Neural crest cell (in vitro differentiated cells): ENCODE measurements at regions not wholly inside any gene's neighbourhood (a gene's known extent, or its start where the extent isn't known, plus 50 kb on each side); places are given as distances from the start of the nearest gene placed in this dataset.

Experiments
- DNase-seq: peaks from one replicate; pipeline ENCODE4 v3.0.0; 2021; ENCODE audit warnings: low read depth, mixed read lengths, low spot score
- H3K27ac Mint-ChIP-seq: one replicate; pipeline ENCODE4 v1.8.0; 2021; ENCODE audit warnings: mild to moderate bottlenecking, mixed read lengths; ENCODE audit not compliant: unreplicated experiment
- H3K27me3 Mint-ChIP-seq: 2 replicates; pipeline ENCODE4 v1.8.0; 2021; ENCODE audit warnings: low read depth, mild to moderate bottlenecking, mixed read lengths
- H3K36me3 Mint-ChIP-seq: 2 replicates; pipeline ENCODE4 v1.8.0; 2021; ENCODE audit warnings: low read depth, mild to moderate bottlenecking, mixed read lengths
- H3K4me1 Mint-ChIP-seq: 2 replicates; pipeline ENCODE4 v1.8.0; 2021; ENCODE audit warnings: mixed read lengths
- H3K4me3 Mint-ChIP-seq: one replicate; pipeline ENCODE4 v1.8.0; 2021; ENCODE audit warnings: mild to moderate bottlenecking, mixed read lengths
- H3K9me3 Mint-ChIP-seq: 2 replicates; pipeline ENCODE4 v1.8.0; 2021; ENCODE audit warnings: mixed read lengths
- TF ChIP-seq, protein P1 (sequence below): fragments of 200-600 bp; sonication (generic); conservative IDR thresholded peaks from 2 replicates; pipeline ENCODE4 v1.5.0; 2021; ENCODE audit warnings: antibody characterized with exemption, mild to moderate bottlenecking

DNA sequence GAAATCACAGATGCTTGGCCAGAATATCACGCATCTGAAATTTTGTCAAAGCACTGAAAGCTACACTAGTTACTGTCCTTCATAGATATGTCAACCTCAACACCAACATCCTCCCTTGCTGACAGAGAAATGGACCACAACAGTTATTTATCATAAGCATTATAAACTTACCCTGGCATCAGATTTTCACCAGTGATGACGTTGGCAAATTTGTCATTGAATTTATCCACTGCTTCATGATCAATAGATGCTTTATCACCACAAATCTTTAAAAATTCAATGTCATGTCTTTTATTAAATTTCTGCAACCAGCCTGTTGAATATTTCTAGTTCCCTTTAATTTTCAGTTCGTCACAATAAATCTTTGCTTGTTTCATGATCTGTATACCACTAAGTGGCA lies 205.7 kb downstream of the GJA1 start:
- TF ChIP-seq, protein P1, sequence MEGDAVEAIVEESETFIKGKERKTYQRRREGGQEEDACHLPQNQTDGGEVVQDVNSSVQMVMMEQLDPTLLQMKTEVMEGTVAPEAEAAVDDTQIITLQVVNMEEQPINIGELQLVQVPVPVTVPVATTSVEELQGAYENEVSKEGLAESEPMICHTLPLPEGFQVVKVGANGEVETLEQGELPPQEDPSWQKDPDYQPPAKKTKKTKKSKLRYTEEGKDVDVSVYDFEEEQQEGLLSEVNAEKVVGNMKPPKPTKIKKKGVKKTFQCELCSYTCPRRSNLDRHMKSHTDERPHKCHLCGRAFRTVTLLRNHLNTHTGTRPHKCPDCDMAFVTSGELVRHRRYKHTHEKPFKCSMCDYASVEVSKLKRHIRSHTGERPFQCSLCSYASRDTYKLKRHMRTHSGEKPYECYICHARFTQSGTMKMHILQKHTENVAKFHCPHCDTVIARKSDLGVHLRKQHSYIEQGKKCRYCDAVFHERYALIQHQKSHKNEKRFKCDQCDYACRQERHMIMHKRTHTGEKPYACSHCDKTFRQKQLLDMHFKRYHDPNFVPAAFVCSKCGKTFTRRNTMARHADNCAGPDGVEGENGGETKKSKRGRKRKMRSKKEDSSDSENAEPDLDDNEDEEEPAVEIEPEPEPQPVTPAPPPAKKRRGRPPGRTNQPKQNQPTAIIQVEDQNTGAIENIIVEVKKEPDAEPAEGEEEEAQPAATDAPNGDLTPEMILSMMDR: no peak
- no peak overlapping the region for H3K4me3 Mint-ChIP-seq
- peaks cover 6% of the 10 kb centered on the region for H3K9me3 Mint-ChIP-seq
- peaks cover 3% of the 10 kb centered on the region for H3K36me3 Mint-ChIP-seq
- DNase-seq: no peak
- H3K4me1 Mint-ChIP-seq: no peaks in the 10 kb centered on the region
- H3K27ac Mint-ChIP-seq: no peak overlapping the region
- H3K27me3 Mint-ChIP-seq: no peaks in the 10 kb centered on the region

DNA sequence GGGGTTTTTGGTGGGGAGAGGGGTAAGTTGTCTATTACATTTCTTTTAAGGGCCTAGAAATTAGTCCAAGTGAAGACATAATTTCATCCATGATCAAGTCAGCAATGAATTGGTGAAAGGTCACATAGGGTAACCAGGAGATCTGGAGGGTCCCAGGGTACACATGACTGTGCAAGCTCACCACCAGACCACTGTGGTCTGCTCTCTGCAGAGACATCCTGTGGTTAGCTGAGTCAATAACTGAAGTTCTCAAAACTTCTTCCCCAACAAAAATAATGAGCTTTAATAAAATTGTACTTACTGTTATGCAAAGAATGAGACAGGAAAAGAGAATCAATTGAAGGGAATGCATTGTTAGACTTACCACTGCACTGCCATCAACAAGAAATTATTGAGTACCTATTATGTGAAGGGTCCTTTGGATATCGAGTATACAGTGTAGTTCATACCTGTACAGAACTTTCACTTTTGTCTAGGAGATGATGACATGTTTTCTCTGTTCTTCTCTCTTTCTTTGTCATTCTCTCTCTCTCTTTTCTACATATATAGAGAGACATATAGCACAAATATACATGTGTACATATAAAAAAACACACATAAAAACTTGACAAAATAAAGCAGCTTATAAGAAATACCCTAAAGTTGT lies 209.8 kb downstream of the GJA1 start:
- TF ChIP-seq, protein P1: no peak
- Mint-ChIP-seq H3K4me1 (no peaks in the 10 kb centered on the region), H3K9me3 (no peaks in the 10 kb centered on the region), H3K36me3 (no peaks in the 10 kb centered on the region), H3K27ac (no peak overlapping the region), H3K27me3 (no peaks in the 10 kb centered on the region), H3K4me3 (no peak overlapping the region)
- no peak for DNase-seq

DNA sequence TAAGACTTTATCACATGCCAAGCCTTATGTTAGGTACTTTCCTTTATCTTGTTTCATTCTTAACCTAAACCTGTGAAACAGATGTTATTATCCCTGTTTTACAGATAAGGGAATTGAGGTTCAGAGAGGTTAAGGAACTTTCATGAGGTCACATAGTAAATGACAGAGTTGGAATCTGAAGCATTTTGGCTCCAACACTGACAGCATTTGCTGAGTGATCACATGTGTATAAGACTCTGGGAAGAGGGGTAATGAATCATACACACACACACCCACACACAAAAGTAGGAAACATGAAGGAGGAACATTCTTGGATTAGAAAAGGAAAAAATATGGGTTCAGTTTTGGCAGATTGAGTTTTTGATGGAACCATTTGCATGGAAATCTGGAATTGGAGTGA lies 212.5 kb downstream of the GJA1 start:
- H3K36me3 Mint-ChIP-seq: no peaks in the 10 kb centered on the region
- no peak overlapping the region for H3K4me3 Mint-ChIP-seq
- no peak for DNase-seq
- no peaks in the 10 kb centered on the region for H3K4me1 Mint-ChIP-seq
- no peak overlapping the region for H3K27ac Mint-ChIP-seq
- H3K27me3 Mint-ChIP-seq: no peaks in the 10 kb centered on the region
- TF ChIP-seq, protein P1: no peak
- H3K9me3 Mint-ChIP-seq: no peaks in the 10 kb centered on the region

DNA sequence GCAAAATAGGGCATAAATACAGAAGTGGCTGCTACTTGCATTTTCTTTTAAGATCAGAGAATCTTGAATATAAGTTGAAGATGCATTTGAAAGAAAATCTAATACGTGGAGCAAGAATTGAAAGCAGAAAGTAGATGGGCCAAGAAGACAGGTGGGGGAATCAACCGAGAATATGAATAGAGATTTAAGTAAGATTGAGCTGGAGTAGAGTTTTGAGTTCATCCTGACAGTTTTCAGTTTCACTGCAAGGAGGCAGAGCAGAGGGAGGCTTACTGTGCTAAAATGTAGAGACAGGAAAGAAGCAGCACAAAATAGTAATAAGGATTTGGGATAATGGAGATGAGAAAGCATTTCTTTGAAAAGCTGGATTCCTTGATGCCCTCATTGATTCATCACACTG lies 214.5 kb downstream of the GJA1 start:
- H3K4me1 Mint-ChIP-seq: no peaks in the 10 kb centered on the region
- H3K36me3 Mint-ChIP-seq: no peaks in the 10 kb centered on the region
- no peak overlapping the region for H3K27ac Mint-ChIP-seq
- no peaks in the 10 kb centered on the region for H3K9me3 Mint-ChIP-seq
- DNase-seq: no peak
- H3K27me3 Mint-ChIP-seq: no peaks in the 10 kb centered on the region
- TF ChIP-seq, protein P1: no peak
- H3K4me3 Mint-ChIP-seq: no peak overlapping the region

DNA sequence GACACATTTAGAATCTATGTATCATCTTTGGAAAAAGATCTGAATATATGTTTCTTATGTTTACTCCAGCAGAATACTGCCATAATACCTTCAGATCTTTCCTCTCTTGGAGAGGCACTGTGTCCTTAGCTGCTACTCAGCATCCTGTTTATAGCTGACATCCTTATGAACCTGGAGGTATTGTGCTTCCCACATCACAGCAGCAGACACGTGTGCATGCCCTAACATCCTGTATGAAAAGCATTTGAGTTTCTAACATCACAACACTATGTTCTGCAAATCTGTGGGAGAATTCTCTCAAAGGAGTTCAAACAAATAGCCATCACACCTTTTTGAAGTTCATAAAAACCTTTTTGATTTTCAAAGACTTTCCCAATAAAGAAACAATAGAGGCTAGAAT lies 216.0 kb downstream of the GJA1 start:
- Mint-ChIP-seq H3K27ac (no peak overlapping the region), H3K27me3 (no peaks in the 10 kb centered on the region), H3K4me1 (no peaks in the 10 kb centered on the region), H3K4me3 (no peak overlapping the region), H3K36me3 (no peaks in the 10 kb centered on the region), H3K9me3 (no peaks in the 10 kb centered on the region)
- DNase-seq: no peak
- TF ChIP-seq, protein P1: no peak
